HG03103 (cell line): ENCODE measurements at regions not wholly inside any gene's neighbourhood (a gene's known extent, or its start where the extent isn't known, plus 50 kb on each side); places are given as distances from the start of the nearest gene placed in this dataset.

Experiments used
- ATAC-seq: cut with Tn5 transposase; IDR thresholded peaks from one replicate; pipeline ENCODE4 v1.9.1; 2021; ENCODE audit warnings: low read depth; ENCODE audit not compliant: unreplicated experiment

DNA sequence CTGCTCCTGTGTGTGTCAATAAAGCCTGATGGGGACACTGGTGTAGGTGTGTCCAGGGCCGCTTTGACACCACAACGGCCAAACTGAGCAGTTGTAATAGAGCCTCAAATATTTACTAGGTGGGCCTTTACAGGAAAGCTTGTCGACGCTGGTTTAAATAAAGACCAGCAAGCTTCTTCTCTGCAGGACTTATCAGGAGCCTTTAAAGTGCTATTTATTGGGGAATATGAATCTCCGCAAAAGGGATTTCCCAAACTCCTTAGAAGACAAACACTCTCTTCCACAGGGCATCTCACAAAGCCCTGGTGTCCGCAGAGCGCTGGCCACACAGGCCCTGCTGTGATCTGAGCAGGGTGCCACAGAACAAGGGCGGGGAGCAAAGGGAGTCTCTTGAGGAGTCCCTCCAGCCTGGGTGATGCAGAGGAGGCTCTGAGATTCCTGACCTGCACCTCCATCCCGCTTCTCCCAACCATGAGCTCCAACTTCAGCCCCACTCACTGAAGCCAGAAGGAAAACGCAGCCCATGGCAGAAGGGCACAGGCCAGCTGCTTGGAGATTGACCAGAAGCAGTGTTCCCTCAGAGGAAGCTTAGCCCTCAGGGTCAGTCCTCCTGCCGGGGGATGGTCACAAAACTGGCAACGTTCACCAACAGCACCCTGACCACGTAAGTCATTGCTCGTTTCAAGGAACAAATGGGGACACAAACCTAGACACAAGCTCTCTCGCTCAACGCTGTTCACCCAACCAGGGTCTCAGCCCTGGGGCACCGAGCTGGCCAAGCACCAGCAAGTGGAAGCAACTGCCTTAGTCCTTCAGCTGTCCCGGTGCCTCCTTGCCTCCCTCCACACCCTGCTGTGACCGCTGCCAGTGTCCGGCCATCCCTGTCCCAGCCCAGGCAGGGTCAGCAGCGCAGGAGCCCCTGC lies 129.5 kb downstream of the OAT start:
- no peak for ATAC-seq

DNA sequence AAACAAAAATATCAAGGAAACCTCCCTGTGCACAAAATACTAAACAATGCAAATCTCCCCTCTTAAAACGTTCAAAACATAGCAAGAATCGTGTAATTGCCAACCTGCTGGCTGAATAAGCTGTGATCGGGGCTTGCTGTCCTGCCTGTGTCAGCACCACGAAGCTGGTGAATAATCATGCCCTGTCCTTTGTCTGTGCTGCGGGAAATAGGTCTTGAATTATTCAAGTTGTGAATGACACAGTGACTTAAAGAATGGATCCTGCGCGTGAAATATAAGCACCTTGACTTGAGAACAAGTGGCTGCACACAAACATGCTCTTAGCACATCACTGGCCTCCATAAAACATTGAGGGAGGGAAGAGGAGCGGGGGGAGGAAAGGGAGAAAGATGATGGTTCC lies 130.2 kb downstream of the OAT start:
- no peak for ATAC-seq

DNA sequence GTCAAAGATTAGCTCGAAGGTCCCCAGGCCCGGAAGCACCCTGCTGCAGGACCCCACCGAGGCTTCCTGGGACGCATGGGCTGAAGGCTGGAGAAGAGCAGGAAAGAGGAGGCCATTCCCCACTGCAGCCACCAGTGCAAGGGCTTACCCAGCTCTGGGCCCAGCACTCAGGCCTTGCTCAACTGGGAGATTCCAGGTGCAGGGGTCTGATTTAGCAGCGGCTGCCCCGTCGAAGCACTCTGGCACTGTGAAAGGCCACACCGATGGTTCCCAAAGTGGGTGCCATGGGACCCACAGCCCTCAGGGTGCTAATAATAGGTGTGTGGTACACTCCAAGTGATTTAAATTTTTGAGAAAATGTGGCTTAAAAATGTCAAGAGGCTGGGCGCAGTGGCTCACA lies 130.9 kb downstream of the OAT start:
- no peak for ATAC-seq

DNA sequence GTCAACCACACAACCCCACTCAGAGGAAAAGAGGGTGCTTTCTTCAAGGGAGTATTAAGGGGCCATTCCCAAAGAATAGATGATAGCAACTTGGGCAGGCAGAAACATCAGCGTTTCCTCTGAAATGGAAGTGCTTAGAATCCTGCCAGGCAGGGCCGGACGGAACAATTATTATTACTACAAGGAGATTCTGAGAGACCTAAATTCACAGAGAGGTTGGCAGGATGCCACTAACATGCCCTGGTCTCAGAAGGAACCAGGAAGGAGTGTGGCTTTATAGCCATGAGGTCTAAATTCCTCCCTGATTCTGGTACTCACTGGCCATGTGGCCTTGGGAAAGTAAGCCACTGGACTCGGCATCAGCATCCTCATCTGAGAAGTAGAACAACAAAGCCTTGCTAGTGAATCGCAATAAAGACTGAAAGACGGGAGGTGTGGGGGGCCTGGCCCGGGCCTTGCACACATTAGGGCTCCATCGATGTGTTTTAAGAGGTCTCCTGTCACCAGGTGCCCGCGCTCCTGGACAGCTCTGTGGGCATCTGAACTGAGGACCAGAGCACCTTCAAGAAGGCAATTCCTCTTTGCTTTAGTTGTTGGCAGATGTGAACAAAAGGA lies 131.5 kb downstream of the OAT start:
- no peak for ATAC-seq

DNA sequence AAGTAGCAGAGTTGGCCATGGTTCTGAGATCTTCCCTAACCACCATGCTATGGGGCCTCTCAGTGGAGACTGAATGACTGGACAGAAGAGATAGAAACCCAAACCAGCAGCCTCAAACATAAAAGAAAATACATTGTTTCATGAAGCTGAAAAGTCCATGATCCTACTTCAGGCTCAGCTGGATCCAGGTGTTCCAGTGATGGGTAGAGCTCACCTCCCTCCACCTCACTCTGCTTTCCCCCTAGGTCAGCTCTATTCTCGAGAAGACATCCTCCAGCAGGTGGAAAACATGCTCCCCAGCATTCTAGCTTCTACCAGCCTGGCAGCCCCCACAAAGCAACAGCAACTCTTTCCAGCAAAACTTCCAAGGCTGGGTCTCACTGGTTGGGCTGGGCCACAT lies 132.1 kb downstream of the OAT start:
- ATAC-seq, result no peak

DNA sequence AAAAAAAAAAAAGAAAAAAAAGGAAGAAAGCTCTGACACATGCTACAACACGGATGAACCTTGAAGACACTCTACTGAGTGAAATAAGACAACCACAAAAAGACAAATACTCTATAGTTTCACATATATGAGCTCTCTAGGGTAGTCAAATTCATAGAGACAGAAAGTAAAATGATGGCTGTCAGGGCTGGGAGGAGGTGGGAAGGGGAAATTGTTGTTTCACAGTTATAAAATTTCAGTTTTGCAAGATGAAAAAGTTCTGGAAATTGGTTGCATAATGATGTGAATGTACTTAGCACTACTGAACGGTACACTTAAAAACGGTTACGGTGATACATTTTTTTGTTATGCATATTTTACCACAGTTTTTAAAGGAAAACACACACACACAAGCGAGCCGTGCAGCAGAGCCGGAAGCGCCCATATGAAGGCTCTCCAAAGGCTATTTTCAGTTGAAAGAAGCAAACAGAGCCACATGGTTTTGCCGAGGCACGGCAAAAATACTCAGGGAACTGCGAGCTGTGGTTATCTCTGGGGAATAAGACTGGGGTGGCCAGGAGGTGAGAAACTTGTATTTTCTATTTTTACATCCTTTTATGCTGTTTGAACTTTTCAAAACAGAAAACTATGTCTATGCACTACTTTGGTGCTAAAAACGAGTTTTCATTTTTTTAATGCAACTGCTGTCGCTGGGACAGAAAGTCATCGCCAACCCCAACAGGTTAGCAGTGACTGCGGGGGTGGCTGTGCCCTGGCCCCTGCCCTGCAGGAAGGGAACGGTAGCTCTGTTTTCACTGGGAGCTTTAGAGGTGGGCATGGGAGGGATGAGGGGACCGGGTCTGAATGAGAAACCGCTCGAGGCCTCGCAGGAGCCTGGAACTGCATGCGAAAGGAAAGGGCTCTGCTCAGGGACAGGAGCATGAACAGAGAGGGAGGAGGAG lies 132.9 kb downstream of the OAT start:
- ATAC-seq, result peak; percentile 55

DNA sequence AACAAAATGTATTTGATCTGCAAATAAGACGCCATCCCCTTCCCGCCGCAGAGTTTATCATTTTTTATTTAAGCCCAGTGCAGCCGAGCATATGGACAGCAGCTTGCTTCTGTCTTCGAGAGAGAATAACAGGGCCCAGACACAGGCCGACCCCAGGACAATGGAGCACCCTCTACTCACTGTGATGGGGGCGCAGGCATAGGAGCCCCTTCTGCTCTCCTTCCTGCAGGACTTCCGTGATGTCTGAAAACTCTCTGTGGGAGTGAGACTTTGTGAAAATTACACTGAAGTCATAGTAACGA lies 134.8 kb downstream of the OAT start:
- no peak for ATAC-seq

DNA sequence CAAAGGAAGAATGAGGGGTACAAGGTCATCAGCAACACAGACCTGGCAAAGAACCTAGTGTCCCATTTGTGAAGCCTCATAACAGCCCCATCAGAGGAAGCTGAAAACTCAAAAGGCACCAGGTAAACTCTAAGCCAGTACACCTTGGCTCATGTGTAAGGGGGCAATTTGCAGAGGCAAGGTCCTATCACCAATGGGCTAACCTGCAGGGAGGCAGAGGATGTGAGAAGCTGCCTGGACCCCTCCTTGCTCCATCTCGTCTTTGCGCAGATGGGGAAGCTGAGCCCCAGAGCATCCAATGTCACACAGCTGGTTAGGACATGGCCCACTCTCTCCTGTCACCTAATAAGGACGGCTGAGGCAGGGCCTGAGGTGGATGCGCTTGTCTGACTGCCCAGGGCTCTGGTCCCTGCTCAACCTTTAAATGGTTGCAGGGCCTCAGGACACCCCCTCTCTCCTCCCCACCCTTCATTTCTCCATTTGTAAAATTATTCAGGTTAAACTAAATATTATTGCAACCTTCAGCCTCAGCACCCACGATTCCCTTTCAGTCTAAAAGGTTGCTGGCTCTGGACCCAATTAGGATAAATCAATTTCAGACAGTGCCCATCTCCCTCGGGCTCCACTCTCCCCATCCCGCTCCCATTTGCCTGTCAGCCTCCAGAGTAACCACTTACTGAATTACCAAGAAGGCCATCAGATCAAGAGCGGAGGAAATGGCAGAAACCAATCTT lies 135.3 kb downstream of the OAT start:
- no peak for ATAC-seq

DNA sequence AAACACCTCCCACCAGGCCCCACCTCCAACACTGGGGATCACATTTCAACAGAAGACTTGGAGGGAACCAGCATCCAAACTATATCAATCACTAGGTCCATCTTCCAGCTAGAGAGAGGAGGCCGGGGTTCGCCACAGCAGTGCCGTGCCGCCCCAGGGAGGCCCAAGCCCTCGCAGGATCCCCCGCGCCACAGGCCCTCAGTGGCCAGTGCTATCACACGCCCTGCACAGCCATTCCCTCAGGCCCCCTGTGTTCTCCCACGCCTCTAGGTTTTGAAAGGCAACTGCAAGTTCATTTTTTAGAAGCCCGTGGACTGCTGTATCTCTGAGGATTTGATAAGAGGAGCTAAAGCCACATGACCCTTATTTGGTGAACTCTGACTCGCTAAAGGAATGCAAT lies 136.4 kb downstream of the OAT start:
- ATAC-seq, result no peak

DNA sequence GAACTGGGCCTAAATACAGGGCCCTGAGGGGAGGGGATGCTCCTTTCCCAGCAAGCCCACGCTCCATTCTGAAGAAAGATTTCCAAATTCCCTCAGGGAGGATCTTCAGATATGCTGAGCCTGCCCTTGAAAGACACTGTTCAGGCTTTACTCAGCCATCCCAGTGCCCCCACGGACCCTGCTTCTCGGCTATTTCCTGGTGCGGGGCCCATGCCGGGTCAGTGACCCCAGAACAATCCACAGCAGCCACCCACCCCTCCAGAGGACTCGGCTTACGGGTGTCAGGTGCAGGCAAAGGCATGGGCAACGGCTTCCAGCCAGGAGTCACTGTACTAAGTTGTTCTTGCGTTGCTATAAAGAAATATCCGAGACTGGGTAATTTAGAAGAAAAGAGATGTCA lies 137.1 kb downstream of the OAT start:
- ATAC-seq, result no peak

DNA sequence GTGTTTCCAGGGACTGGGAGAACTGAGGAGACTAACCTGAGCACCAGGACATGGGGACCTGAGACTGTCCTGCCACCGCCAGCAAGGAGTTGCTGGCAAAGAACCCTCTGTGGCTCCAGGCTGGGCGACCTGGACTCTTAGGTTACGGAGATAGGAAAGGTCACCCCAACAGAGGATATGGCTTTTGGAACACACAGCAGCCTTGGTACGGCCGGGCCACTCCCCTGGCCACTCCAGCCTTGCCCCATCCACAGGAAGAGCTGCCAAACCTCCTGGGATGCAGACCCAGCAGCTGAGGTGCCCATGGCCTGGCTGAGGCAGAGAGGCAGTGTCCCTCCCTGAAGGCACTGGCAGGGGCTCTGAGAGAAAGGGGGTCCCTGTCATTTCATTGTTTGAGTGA lies 137.8 kb downstream of the OAT start:
- no peak for ATAC-seq

DNA sequence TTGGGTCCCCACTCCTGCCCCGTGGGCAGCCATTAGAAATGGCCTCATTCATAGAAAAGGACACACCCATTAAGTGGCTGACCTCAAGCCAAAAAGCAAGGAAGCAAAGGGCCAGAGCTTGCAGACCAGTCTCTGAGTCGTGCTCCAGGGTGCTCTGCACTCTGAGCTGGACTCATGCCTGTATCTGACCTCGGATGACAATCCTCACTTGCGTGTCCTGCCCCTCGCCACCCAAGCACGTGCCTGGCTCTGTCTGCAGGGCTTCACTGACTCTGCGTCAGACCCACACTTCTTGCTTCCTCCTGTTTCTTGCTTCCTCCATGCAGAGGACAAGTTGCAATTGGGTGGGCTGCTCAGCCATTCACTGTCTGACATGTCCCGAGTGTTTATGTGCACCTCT lies 138.8 kb downstream of the OAT start:
- no peak for ATAC-seq

DNA sequence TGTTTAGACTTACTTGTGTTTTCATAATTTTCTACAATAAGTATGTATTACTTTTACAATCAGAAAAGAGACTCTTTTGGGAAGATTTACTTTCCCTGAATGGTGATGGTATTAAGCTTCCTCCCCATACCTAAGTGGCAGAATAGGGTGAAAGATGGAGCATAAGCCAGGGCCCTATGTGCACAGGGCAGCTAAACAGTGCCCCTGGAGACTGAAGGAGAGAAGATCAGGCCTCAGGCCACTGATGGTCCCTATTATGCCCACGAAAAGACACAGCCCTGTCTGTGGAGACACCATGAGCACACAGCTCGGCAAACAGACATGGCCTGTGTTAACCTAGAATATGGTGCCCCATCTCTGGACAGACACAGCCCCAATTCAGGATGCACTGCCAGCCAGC lies 139.4 kb downstream of the OAT start:
- ATAC-seq, result no peak

DNA sequence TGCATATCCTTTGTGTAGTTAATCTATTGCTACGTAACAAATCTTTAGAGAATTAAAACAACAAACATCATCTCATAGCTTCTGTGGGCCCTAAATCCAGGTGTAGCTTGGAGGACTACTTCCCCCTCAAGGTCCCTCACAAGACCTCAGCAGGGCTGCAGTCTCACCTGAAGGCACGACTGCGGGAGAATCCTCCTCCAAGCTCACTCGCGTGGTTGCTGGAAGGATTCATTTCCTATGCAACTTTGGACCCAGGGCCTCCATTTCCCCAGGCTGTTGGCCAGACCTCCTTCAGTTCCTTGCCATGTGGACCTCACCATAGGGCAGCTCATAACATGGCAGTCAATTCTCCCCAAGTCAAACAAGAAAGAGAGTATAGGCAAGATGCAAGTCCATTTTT lies 140.4 kb downstream of the OAT start:
- ATAC-seq, result no peak

DNA sequence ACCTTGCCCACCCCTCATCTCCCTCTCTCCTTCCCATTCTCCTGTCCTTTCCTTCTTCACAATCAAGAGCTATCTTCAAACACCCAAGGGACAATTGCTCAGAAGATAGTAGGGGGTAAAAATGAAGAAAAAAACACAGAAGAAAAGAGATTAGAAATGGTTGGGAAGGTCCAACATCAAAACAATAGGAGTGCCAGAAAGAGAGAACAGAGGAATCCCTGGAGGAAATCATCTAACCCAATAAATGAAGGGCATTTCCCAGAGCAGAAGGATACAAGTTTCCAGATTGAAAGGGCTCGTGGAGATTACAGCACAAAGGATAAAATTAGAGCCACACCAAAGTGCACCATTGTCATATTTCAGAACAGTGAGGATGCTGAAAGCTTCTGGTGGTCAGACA lies 145.6 kb downstream of the OAT start:
- no peak for ATAC-seq

DNA sequence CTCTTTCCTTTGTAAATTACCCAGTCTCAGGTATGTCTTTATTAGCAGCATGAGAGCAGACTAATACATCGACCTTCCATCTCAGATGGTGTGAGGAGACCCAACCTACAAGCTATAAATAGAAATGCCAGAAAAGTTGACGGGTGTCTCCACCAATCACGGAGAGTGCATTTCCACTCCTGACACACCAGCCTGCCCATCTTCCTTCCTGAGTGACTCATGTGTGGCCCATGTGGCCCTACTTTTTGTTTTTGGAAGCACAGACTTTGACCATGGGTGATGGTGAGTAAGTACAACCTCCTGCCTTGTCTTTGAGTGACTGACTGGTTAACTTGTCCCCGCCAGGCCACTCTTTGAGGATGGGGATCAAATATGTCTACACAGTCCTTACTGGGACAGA lies 147.0 kb downstream of the OAT start:
- no peak for ATAC-seq

DNA sequence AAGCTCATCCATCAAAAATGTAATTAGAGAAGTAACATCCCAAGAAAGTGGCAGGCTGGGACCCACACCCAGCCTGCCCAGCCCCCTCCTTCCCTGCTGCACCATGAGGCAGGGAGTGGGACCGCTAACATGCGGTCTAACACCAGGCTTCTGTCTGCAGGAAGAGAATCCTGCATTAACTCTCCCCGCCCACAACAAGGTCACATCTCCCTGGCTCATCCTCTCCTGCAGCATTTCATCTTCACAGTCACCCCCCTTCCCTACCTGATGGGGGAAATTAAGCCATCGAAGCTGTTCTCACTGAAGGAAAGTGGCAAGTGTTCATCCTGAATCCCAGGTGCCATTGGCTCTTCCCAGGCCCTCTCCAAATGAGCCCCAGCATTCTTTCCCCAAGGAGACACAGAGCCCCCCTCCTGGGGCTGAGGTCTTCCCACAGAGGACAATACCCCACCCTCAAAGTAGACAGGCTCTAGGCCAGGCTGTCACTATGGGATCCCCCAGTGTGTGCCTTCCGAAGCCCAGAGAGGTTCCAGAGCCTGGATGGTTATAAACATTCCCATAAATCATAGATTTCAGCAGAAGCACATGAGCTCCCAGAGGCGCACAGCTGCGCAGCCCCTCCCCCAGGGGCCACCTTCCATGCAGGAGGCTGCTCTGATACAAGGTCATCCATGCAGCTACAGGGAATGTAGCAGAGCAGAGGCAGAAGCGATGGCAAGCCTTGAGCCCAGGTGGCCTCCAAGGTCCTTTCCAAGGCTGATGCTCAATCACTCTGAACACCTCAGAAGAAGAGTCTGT lies 148.0 kb downstream of the OAT start:
- no peak for ATAC-seq

DNA sequence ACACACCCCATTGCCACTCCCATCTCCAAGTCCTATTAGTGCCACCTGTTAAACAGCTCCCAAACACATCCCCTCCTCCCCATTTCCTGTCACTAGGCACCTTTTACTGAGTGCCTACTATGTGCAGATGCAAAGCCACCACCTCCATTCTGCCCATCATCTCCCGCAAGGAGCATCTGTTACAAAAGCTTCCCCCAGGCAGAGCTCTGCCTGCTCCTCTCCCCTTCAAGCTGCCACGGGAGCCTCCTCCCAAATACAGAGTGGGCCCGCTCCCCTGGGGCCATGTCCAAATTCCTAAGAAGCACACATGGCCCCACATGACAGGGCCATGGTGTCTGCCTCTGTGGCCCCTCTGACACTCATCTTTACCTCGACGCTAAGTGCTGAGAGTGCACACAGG lies 149.7 kb downstream of the OAT start:
- ATAC-seq, result no peak

DNA sequence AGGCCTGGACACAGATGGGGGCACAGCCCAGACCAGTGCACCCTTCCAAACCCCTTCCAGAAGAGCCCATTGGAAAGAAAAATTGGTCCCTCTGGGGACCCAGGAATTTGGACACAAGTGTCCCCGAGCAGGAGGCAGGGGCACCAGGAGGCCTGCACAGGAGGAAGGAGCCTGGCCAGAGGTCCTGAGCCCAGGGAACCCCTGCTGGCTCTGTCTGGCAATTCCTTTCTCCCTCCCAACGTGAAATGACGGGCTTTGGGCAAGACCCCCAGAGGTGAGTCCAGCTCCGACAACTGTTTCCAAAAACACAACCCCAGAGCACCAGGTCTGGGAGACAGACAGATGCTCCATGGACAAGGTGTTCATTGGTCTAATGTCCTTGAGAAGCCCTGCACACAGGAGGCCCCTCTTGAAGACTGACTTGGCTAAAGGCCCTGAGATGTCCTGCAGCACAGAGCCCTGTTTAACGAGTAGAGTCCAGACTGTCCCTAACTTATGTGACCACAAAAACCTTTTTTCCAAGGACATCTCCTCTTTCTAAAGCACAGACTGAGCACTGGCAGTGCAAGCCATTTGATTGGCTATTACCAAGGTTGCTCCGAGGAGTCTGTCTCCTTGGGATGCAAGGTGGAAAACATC lies 150.7 kb downstream of the OAT start:
- ATAC-seq, result no peak
